ENCODE measurements at regions not wholly inside any gene's neighbourhood (a gene's known extent, or its start where the extent isn't known, plus 50 kb on each side); places are given as distances from the start of the nearest gene placed in this dataset.

GRCh38 chr4:35604724-35605123, 639.6 kb downstream of the ARAP2 start:
- Histone ChIP-seq H3K79me2 (ENCODE audit: insufficient read depth, low read length) (no peaks in the 10 kb centered on the region), H3K27me3 (ENCODE audit: insufficient read depth, low read length, poor library complexity, severe bottlenecking) (no peaks in the 10 kb centered on the region), H3K9me3 (ENCODE audit: insufficient read depth, low read depth, low read length) (no peaks in the 10 kb centered on the region), H3K4me1 (ENCODE audit: insufficient read depth, low read length, poor library complexity, severe bottlenecking) (no peaks in the 10 kb centered on the region), H3K9ac (ENCODE audit: low read depth, low read length, poor library complexity, severe bottlenecking) (no peak overlapping the region), H3K4me2 (ENCODE audit: low read depth, low read length, poor library complexity, severe bottlenecking) (no peak overlapping the region), H4K20me1 (ENCODE audit: insufficient read depth, low read length, poor library complexity, severe bottlenecking) (no peaks in the 10 kb centered on the region), H3K9me2 (replicated peaks; ENCODE audit: low read depth, low read length) (no peaks in the 10 kb centered on the region), H3K4me3 (ENCODE audit: low read length, poor library complexity, severe bottlenecking) (no peak overlapping the region), H3F3A (ENCODE audit: low read depth) (no peaks in the 10 kb centered on the region), H3K36me3 (ENCODE audit: insufficient read depth, low read length) (no peaks in the 10 kb centered on the region), H2AFZ (ENCODE audit: low read length) (no peak overlapping the region)
- TF ChIP-seq CTCF (conservative IDR thresholded peaks at IDR 0.05; ENCODE audit: low read length): no peak
- no peak for TF ChIP-seq EZH2phosphoT487 (IDR thresholded peaks at IDR 0.05; ENCODE audit: borderline replicate concordance)

- Histone ChIP-seq H3K9me3 (ENCODE audit: insufficient read depth, low read depth, low read length) (no peaks in the 10 kb centered on the region), H3K27me3 (ENCODE audit: insufficient read depth, low read length, poor library complexity, severe bottlenecking) (no peaks in the 10 kb centered on the region), H4K20me1 (ENCODE audit: insufficient read depth, low read length, poor library complexity, severe bottlenecking) (no peaks in the 10 kb centered on the region), H3K4me2 (ENCODE audit: low read depth, low read length, poor library complexity, severe bottlenecking) (no peak overlapping the region), H3K79me2 (ENCODE audit: insufficient read depth, low read length) (no peaks in the 10 kb centered on the region), H3K4me1 (ENCODE audit: insufficient read depth, low read length, poor library complexity, severe bottlenecking) (no peaks in the 10 kb centered on the region), H3K36me3 (ENCODE audit: insufficient read depth, low read length) (no peaks in the 10 kb centered on the region), H2AFZ (ENCODE audit: low read length) (no peak overlapping the region), H3F3A (ENCODE audit: low read depth) (no peaks in the 10 kb centered on the region), H3K9me2 (replicated peaks; ENCODE audit: low read depth, low read length) (0 out of 2 replicates have a peak, but pooled peaks cover 4% of the 10 kb centered on the region), H3K4me3 (ENCODE audit: low read length, poor library complexity, severe bottlenecking) (no peak overlapping the region), H3K9ac (ENCODE audit: low read depth, low read length, poor library complexity, severe bottlenecking) (no peak overlapping the region)
- TF ChIP-seq CTCF (conservative IDR thresholded peaks at IDR 0.05; ENCODE audit: low read length) (no peak), EZH2phosphoT487 (IDR thresholded peaks at IDR 0.05; ENCODE audit: borderline replicate concordance) (no peak)
These were observed 636.1 kb downstream of the ARAP2 start for GRCh38 chr4:35608205-35608604.

- H3K79me2 ChIP-seq (ENCODE audit: insufficient read depth, low read length): no peaks in the 10 kb centered on the region
- H3K36me3 ChIP-seq (ENCODE audit: insufficient read depth, low read length): no peaks in the 10 kb centered on the region
- no peak overlapping the region for H3K4me2 ChIP-seq (ENCODE audit: low read depth, low read length, poor library complexity, severe bottlenecking)
- H3K9ac ChIP-seq (ENCODE audit: low read depth, low read length, poor library complexity, severe bottlenecking): no peak overlapping the region
- H4K20me1 ChIP-seq (ENCODE audit: insufficient read depth, low read length, poor library complexity, severe bottlenecking): no peaks in the 10 kb centered on the region
- no peaks in the 10 kb centered on the region for H3K27me3 ChIP-seq (ENCODE audit: insufficient read depth, low read length, poor library complexity, severe bottlenecking)
- no peaks in the 10 kb centered on the region for H3K4me1 ChIP-seq (ENCODE audit: insufficient read depth, low read length, poor library complexity, severe bottlenecking)
- TF ChIP-seq EZH2phosphoT487 (IDR thresholded peaks at IDR 0.05; ENCODE audit: borderline replicate concordance) (no peak), CTCF (conservative IDR thresholded peaks at IDR 0.05; ENCODE audit: low read length) (no peak)
- no peaks in the 10 kb centered on the region for H3K9me3 ChIP-seq (ENCODE audit: insufficient read depth, low read depth, low read length)
- 0 out of 2 replicates have a peak, but pooled peaks cover 7% of the 10 kb centered on the region for H3K9me2 ChIP-seq (replicated peaks; ENCODE audit: low read depth, low read length)
- no peak overlapping the region for H3K4me3 ChIP-seq (ENCODE audit: low read length, poor library complexity, severe bottlenecking)
- H3F3A ChIP-seq (ENCODE audit: low read depth): no peaks in the 10 kb centered on the region
- no peak overlapping the region for H2AFZ ChIP-seq (ENCODE audit: low read length)
These were observed 630.2 kb downstream of the ARAP2 start for GRCh38 chr4:35614120-35614519.

All from Loucy (cell line).